Gastrocnemius medialis (tissue), 4 donors: ENCODE measurements at regions not wholly inside any gene's neighbourhood (a gene's known extent, or its start where the extent isn't known, plus 50 kb on each side); places are given as distances from the start of the nearest gene placed in this dataset.

ENCODE experiments used
- ATAC-seq, 2 donors: fragments of 150-250 bp; one replicate each; pipeline ENCODE4 v1.9.1; 2016
- DNase-seq, 2 donors: peaks; one replicate each; pipeline ENCODE4 v3.0.0-alpha.2; 2019
- H3K27ac ChIP-seq, 4 donors: fragments of 200-600 bp; sonication (generic); 1 replicate in 1 of 4; 2 replicates in 3 of 4; pipeline ENCODE4 v1.5.1; 2016 to 2018; ENCODE audit warnings: mild to moderate bottlenecking in 2 of 4, moderate library complexity in 1 of 4
- H3K27me3 ChIP-seq, 3 donors: fragments of 200-600 bp; sonication (generic) in 2 of 3; 1 replicate in 1 of 3; 2 replicates in 2 of 3; pipeline versions ENCODE4 v1.5.1 to v1.6.0; 2016 to 2019; ENCODE audit warnings: mild to moderate bottlenecking in 1 of 3, moderate library complexity in 1 of 3
- H3K36me3 ChIP-seq, 2 donors: fragments of 200-600 bp; sonication (generic) in 1 of 2; one replicate each; pipeline ENCODE4 v1.5.1; 2017 to 2018
- H3K4me1 ChIP-seq, 2 donors: fragments of 200-600 bp; sonication (generic) in 1 of 2; one replicate each; pipeline ENCODE4 v1.5.1; 2016 to 2017; ENCODE audit warnings: mild to moderate bottlenecking in 2 of 2
- H3K4me3 ChIP-seq, 4 donors: fragments of 200-600 bp; sonication (generic) in 3 of 4; 1 replicate in 1 of 4; 2 replicates in 3 of 4; pipeline ENCODE4 v1.5.1; 2016 to 2019; ENCODE audit warnings: mild to moderate bottlenecking in 2 of 4
- H3K9me3 ChIP-seq, 3 donors: fragments of 200-600 bp; sonication (generic) in 2 of 3; 1 replicate in 1 of 3; 2 replicates in 2 of 3; pipeline ENCODE4 v1.5.1; 2016 to 2019
- POLR2A ChIP-seq, 2 donors: fragments of 450-650 bp; IDR thresholded peaks; one replicate each; pipeline ENCODE4 v1.6.1; 2017; ENCODE audit warnings: antibody characterized with exemption in 2 of 2, mild to moderate bottlenecking in 2 of 2, moderate library complexity in 2 of 2
- in situ Hi-C, 4 donors: fragments of 200-750 bp; cut with MboI; loops; one replicate each; pipeline versions ENCODE4 v1.15.0 to v1.8.0; 2017; ENCODE audit warnings: low sequenced_read_pairs in 4 of 4
- intact Hi-C: fragments of 100-400 bp; cut with DNase I; formaldehyde crosslinking; loops from one replicate; pipeline ENCODE4 v1.15.1; 2023; ENCODE audit warnings: low total_unique reads
- TF ChIP-seq, protein P1 (sequence below), 5 experiments: fragments of 450-650 bp in 3 of 5; fragments of 200-600 bp in 2 of 5; sonication (generic) in 2 of 5; IDR thresholded peaks in 4 of 5; conservative IDR thresholded peaks in 1 of 5; 1 replicate in 4 of 5; 2 replicates in 1 of 5; pipeline ENCODE4 v1.5.1; 2016 to 2019; ENCODE audit warnings: antibody characterized with exemption in 5 of 5, mild to moderate bottlenecking in 3 of 5, moderate library complexity in 3 of 5

DNA sequence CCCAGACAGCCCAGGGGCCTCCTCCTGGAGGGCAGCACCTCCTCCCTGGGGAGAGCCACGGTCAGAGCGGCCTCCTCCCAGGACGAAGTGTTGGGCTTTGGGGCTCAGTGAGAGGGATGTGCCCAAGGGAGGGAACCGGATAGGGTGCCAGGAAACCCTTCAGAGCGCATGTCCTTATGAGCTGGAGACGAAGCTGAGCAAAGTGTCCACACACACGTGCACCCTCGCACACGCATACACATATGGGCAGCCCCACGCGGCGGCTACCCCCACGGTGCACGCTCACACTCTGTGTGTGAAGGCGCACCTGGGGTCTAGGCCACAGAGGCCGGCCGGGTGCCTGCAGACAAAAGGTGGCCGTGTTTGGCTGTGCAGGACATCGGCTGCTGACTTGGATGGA lies 106.1 kb upstream of the HDAC4 start:
- no peaks in the 10 kb centered on the region for H3K4me1 ChIP-seq
- H3K36me3 ChIP-seq = no peaks in the 10 kb centered on the region
- no peak overlapping the region for H3K27ac ChIP-seq
- DNase-seq = no peak
- no peaks in the 10 kb centered on the region for H3K27me3 ChIP-seq
- H3K4me3 ChIP-seq = no peak overlapping the region
- TF ChIP-seq POLR2A (IDR thresholded peaks at IDR 0.05) = no peak
- TF ChIP-seq, protein P1, sequence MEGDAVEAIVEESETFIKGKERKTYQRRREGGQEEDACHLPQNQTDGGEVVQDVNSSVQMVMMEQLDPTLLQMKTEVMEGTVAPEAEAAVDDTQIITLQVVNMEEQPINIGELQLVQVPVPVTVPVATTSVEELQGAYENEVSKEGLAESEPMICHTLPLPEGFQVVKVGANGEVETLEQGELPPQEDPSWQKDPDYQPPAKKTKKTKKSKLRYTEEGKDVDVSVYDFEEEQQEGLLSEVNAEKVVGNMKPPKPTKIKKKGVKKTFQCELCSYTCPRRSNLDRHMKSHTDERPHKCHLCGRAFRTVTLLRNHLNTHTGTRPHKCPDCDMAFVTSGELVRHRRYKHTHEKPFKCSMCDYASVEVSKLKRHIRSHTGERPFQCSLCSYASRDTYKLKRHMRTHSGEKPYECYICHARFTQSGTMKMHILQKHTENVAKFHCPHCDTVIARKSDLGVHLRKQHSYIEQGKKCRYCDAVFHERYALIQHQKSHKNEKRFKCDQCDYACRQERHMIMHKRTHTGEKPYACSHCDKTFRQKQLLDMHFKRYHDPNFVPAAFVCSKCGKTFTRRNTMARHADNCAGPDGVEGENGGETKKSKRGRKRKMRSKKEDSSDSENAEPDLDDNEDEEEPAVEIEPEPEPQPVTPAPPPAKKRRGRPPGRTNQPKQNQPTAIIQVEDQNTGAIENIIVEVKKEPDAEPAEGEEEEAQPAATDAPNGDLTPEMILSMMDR (IDR thresholded peaks at IDR 0.05 in 4 of 5, conservative IDR thresholded peaks at IDR 0.05 in 1 of 5) = no peak
- ATAC-seq = no peak
- in situ Hi-C loops = no loop called here
- H3K9me3 ChIP-seq = no peaks in the 10 kb centered on the region
- intact Hi-C loops = no loop called here

DNA sequence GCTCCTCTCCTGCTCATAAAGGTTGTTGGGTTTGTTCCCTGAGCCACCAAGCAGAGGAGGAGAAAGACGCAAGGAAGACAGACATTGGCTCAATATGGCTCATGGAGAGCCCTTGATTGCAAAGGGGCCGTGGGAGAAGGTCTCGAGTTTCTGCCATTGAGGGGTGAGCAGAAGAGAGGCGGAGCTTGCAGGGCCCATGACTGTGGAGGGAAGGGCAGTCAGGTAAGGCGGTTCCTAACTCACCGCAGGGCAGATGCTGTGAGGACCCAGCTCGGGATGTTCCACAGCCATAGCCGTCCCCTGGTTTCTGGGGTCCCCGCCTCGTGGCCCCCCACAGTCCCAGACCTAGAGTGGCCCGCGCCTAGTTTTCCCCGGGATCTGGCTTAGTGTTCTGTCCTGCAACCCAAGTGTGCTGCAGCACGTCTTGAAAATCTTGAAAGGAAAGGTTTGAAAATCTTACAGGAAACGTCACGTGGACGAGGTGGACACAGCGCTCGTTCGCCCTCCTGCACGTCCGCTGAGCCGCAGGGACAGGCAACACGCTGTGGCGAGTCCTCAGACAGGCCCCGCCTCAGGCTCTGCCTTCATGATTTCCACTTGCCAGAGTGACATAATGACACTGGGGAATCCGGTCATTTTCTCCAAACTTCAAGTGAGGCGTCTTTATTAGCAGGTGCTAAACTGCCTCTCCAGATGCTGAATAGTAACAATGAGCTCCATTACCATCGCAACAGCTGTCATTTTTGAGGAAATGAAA lies 105.5 kb upstream of the HDAC4 start:
- ATAC-seq = no peak
- no peaks in the 10 kb centered on the region for H3K27me3 ChIP-seq

DNA sequence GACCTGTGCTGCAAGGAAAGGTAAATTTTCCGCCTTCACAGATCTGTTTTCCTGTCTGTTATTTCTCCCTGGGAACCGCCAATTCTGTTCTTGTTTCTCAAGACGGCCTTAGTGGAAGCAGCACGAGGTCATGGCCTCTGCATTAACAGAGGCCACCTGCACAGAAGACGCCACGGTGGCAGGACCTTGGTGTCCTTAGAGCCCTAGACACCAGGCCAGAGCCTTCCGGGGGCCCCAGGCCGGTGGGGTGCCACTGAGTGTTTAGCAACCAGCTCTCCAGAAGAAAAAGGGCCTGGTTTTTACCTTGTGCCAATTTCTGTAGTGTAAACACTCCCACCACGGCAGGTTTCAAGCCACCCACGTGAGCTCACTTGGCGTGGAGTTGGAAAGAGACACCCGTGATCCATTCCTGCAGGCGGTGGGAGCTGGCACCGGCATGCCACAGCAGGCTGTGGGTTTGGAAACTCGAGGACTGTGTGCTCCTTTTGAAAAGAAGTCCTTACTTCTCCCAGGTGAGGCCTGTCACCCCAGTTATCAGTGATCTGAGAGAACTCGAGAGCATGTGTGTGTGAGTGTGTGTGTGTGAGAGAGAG lies 103.9 kb upstream of the HDAC4 start:
- H3K4me1 ChIP-seq = no peaks in the 10 kb centered on the region
- intact Hi-C loops = no loop called here
- TF ChIP-seq POLR2A (IDR thresholded peaks at IDR 0.05) = no peak
- TF ChIP-seq, protein P1 (IDR thresholded peaks at IDR 0.05 in 4 of 5, conservative IDR thresholded peaks at IDR 0.05 in 1 of 5) = no peak
- in situ Hi-C loops = no loop called here
- H3K36me3 ChIP-seq = no peaks in the 10 kb centered on the region
- H3K4me3 ChIP-seq = no peak overlapping the region
- no peak overlapping the region for H3K27ac ChIP-seq
- no peaks in the 10 kb centered on the region for H3K27me3 ChIP-seq
- no peak for DNase-seq
- ATAC-seq = no peak
- H3K9me3 ChIP-seq = no peaks in the 10 kb centered on the region

More for the DNA sequence above, 105.5 kb upstream of the HDAC4 start:
- Histone ChIP-seq H3K27ac (no peak overlapping the region), H3K4me3 (no peak overlapping the region), H3K4me1 (no peaks in the 10 kb centered on the region), H3K36me3 (no peaks in the 10 kb centered on the region), H3K9me3 (no peaks in the 10 kb centered on the region)
- DNase-seq = no peak
- intact Hi-C loops (no loop called here), in situ Hi-C loops (no loop called here)
- TF ChIP-seq, protein P1 (IDR thresholded peaks at IDR 0.05 in 4 of 5, conservative IDR thresholded peaks at IDR 0.05 in 1 of 5) = no peak
- no peak for TF ChIP-seq POLR2A (IDR thresholded peaks at IDR 0.05)

- Histone ChIP-seq H3K27ac (no peak overlapping the region), H3K4me3 (no peak overlapping the region), H3K4me1 (no peaks in the 10 kb centered on the region), H3K36me3 (no peaks in the 10 kb centered on the region), H3K9me3 (no peaks in the 10 kb centered on the region), H3K27me3 (no peaks in the 10 kb centered on the region)
- intact Hi-C loops (no loop called here), in situ Hi-C loops (no loop called here)
- no peak for TF ChIP-seq POLR2A (IDR thresholded peaks at IDR 0.05)
- TF ChIP-seq, protein P1 (IDR thresholded peaks at IDR 0.05 in 4 of 5, conservative IDR thresholded peaks at IDR 0.05 in 1 of 5) = no peak
- DNase-seq = no peak
- no peak for ATAC-seq
These were observed 101.8 kb upstream of the HDAC4 start for GRCh38 chr2:239502430-239503186.
